ENCODE measurements at regions not wholly inside any gene's neighbourhood (a gene's known extent, or its start where the extent isn't known, plus 50 kb on each side); places are given as distances from the start of the nearest gene placed in this dataset.
"Not testable (repeated sequence)": the region's sequence is repeated elsewhere in the genome, so short reads cannot be mapped to it uniquely, and the experiment has no call there.

GRCh38 chr9:31323726-31324444, 1060.6 kb upstream of the ACO1 start:
- no peak for TF ChIP-seq EZH2 (IDR thresholded peaks at IDR 0.05; ENCODE audit: borderline replicate concordance, low read length)
- TF ChIP-seq, protein P1, sequence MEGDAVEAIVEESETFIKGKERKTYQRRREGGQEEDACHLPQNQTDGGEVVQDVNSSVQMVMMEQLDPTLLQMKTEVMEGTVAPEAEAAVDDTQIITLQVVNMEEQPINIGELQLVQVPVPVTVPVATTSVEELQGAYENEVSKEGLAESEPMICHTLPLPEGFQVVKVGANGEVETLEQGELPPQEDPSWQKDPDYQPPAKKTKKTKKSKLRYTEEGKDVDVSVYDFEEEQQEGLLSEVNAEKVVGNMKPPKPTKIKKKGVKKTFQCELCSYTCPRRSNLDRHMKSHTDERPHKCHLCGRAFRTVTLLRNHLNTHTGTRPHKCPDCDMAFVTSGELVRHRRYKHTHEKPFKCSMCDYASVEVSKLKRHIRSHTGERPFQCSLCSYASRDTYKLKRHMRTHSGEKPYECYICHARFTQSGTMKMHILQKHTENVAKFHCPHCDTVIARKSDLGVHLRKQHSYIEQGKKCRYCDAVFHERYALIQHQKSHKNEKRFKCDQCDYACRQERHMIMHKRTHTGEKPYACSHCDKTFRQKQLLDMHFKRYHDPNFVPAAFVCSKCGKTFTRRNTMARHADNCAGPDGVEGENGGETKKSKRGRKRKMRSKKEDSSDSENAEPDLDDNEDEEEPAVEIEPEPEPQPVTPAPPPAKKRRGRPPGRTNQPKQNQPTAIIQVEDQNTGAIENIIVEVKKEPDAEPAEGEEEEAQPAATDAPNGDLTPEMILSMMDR (IDR thresholded peaks at IDR 0.05; ENCODE audit: low read length), result no peak
- H3K4me3 ChIP-seq (ENCODE audit: low read depth, low read length, poor library complexity, severe bottlenecking), result no peak overlapping the region
- no peaks in the 10 kb centered on the region for H3K79me2 ChIP-seq (ENCODE audit: insufficient read depth, low read length)
- H3K9me3 ChIP-seq (ENCODE audit: low read length), result no peaks in the 10 kb centered on the region
- H3K27ac ChIP-seq (ENCODE audit: low read depth, low read length, poor library complexity, severe bottlenecking), result peak overlapping the region; percentile 55
- H2AFZ ChIP-seq (ENCODE audit: low read length), result no peak overlapping the region
- H3K36me3 ChIP-seq (ENCODE audit: insufficient read depth, low read length), result no peaks in the 10 kb centered on the region
- peaks cover 30% of the 10 kb centered on the region for H3K4me1 ChIP-seq (ENCODE audit: insufficient read depth, low read length, severe bottlenecking)
- peak overlapping the region; percentile 29 for H3K4me2 ChIP-seq (ENCODE audit: low read length)
- H3F3A ChIP-seq (ENCODE audit: insufficient read depth, low read length), result no peaks in the 10 kb centered on the region
- no peak overlapping the region for H3K9ac ChIP-seq (ENCODE audit: low read length)
- no peaks in the 10 kb centered on the region for H3K9me2 ChIP-seq (ENCODE audit: low read depth, low read length)
- H4K20me1 ChIP-seq (ENCODE audit: insufficient read depth, low read length), result no peaks in the 10 kb centered on the region
- no peaks in the 10 kb centered on the region for H3K27me3 ChIP-seq (ENCODE audit: insufficient read depth, low read length)

- Histone ChIP-seq H3K9me3 (ENCODE audit: low read length) (no peaks in the 10 kb centered on the region), H3K9me2 (ENCODE audit: low read depth, low read length) (no peaks in the 10 kb centered on the region), H3K27ac (ENCODE audit: low read depth, low read length, poor library complexity, severe bottlenecking) (no peak overlapping the region), H3K4me2 (ENCODE audit: low read length) (no peak overlapping the region), H3K4me3 (ENCODE audit: low read depth, low read length, poor library complexity, severe bottlenecking) (no peak overlapping the region), H4K20me1 (ENCODE audit: insufficient read depth, low read length) (no peaks in the 10 kb centered on the region), H3K27me3 (ENCODE audit: insufficient read depth, low read length) (no peaks in the 10 kb centered on the region), H2AFZ (ENCODE audit: low read length) (no peak overlapping the region), H3K36me3 (ENCODE audit: insufficient read depth, low read length) (no peaks in the 10 kb centered on the region), H3K9ac (ENCODE audit: low read length) (no peak overlapping the region), H3K4me1 (ENCODE audit: insufficient read depth, low read length, severe bottlenecking) (peaks cover 30% of the 10 kb centered on the region), H3F3A (ENCODE audit: insufficient read depth, low read length) (no peaks in the 10 kb centered on the region), H3K79me2 (ENCODE audit: insufficient read depth, low read length) (no peaks in the 10 kb centered on the region)
- TF ChIP-seq EZH2 (IDR thresholded peaks at IDR 0.05; ENCODE audit: borderline replicate concordance, low read length), result no peak
- TF ChIP-seq, protein P1 (IDR thresholded peaks at IDR 0.05; ENCODE audit: low read length), result no peak
These were observed 1058.7 kb upstream of the ACO1 start for GRCh38 chr9:31325778-31326177.

DNA sequence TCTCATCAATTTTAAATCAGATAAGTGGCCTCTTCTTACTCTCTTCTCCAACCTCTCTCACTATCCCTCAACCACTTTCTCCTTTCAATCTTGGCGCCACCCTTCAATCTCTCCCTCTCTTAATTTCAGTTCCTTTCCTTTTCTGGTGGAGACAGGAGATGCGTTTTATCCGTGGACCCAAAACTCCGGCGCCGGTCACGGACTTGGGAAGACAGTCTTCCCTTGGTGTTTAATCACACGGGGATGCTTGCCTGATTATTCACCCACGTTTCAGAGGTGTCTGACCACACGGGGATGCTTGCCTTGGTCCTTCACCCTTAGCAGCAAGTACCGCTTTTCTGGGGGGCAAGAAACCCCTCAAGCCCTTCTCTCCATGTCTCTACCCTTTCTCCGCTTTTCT, 1057.6 kb upstream of the ACO1 start:
- H3K27ac ChIP-seq (ENCODE audit: low read depth, low read length, poor library complexity, severe bottlenecking); H3K4me3 ChIP-seq (ENCODE audit: low read depth, low read length, poor library complexity, severe bottlenecking); H3K4me2 ChIP-seq (ENCODE audit: low read length); H3K9ac ChIP-seq (ENCODE audit: low read length); H4K20me1 ChIP-seq (ENCODE audit: insufficient read depth, low read length); H3K9me3 ChIP-seq (ENCODE audit: low read length); H3F3A ChIP-seq (ENCODE audit: insufficient read depth, low read length); H3K79me2 ChIP-seq (ENCODE audit: insufficient read depth, low read length); H3K9me2 ChIP-seq (ENCODE audit: low read depth, low read length); H3K36me3 ChIP-seq (ENCODE audit: insufficient read depth, low read length); H2AFZ ChIP-seq (ENCODE audit: low read length); H3K27me3 ChIP-seq (ENCODE audit: insufficient read depth, low read length): not testable (repeated sequence)
- H3K4me1 ChIP-seq (ENCODE audit: insufficient read depth, low read length, severe bottlenecking), result peaks cover 29% of the 10 kb centered on the region
